ENCODE measurements at regions not wholly inside any gene's neighbourhood (a gene's known extent, or its start where the extent isn't known, plus 50 kb on each side); places are given as distances from the start of the nearest gene placed in this dataset.

- TF ChIP-seq, protein P1, sequence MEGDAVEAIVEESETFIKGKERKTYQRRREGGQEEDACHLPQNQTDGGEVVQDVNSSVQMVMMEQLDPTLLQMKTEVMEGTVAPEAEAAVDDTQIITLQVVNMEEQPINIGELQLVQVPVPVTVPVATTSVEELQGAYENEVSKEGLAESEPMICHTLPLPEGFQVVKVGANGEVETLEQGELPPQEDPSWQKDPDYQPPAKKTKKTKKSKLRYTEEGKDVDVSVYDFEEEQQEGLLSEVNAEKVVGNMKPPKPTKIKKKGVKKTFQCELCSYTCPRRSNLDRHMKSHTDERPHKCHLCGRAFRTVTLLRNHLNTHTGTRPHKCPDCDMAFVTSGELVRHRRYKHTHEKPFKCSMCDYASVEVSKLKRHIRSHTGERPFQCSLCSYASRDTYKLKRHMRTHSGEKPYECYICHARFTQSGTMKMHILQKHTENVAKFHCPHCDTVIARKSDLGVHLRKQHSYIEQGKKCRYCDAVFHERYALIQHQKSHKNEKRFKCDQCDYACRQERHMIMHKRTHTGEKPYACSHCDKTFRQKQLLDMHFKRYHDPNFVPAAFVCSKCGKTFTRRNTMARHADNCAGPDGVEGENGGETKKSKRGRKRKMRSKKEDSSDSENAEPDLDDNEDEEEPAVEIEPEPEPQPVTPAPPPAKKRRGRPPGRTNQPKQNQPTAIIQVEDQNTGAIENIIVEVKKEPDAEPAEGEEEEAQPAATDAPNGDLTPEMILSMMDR (IDR thresholded peaks at IDR 0.05; ENCODE audit: control extremely low read depth in 1 of 3, insufficient read depth in 1 of 3, low read depth in 1 of 3, low read length in 3 of 3): no peak
- TF ChIP-seq NRF1 (IDR thresholded peaks at IDR 0.05; ENCODE audit: low read depth, low read length) (no peak), POLR2A (IDR thresholded peaks at IDR 0.05; ENCODE audit: control extremely low read depth in 1 of 2, low read depth in 2 of 2, low read length in 2 of 2) (no peak), POLR2AphosphoS5 (IDR thresholded peaks at IDR 0.05; ENCODE audit: low read depth, low read length) (no peak), TAF1 (IDR thresholded peaks at IDR 0.05; ENCODE audit: low read depth, low read length) (no peak), BRCA1 (IDR thresholded peaks at IDR 0.05; ENCODE audit: low read depth, low read length) (no peak), TBP (IDR thresholded peaks at IDR 0.05; ENCODE audit: low read depth, low read length) (no peak), RNF2 (IDR thresholded peaks at IDR 0.05; ENCODE audit: borderline replicate concordance, low read depth, low read length, missing control alignments, poor library complexity, severe bottlenecking) (no peak)
- TF ChIP-seq, protein P2, sequence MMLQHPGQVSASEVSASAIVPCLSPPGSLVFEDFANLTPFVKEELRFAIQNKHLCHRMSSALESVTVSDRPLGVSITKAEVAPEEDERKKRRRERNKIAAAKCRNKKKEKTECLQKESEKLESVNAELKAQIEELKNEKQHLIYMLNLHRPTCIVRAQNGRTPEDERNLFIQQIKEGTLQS (IDR thresholded peaks at IDR 0.05; ENCODE audit: insufficient read depth, low read depth, low read length): no peak
Measured at GRCh38 chr10:118820326-118821116, 65.8 kb upstream of the CACUL1 start.

Measured in H1 (cell line).